Spleen (tissue), 11 donors: ENCODE measurements at regions not wholly inside any gene's neighbourhood (a gene's known extent, or its start where the extent isn't known, plus 50 kb on each side); places are given as distances from the start of the nearest gene placed in this dataset.

Experiments used
- DNase-seq: peaks from one replicate; pipeline ENCODE4 v3.0.0-alpha.2; 2020
- H3K27ac ChIP-seq, 8 donors: fragments of 200-600 bp; sonication (generic) in 7 of 8; 1 replicate in 4 of 8; 2 replicates in 4 of 8; pipeline versions ENCODE4 v1.5.0 to v1.8.0; 2016 to 2021; ENCODE audit warnings: inconsistent platforms in 4 of 8, mild to moderate bottlenecking in 4 of 8, moderate library complexity in 1 of 8
- H3K27me3 ChIP-seq, 7 donors: fragments of 200-600 bp; sonication (generic) in 6 of 7; replicated peaks in 1 of 7; 1 replicate in 4 of 7; 2 replicates in 3 of 7; pipeline versions ENCODE4 v1.5.0 to v1.8.0; 2016 to 2021; ENCODE audit warnings: inconsistent platforms in 3 of 7, mild to moderate bottlenecking in 1 of 7
- H3K36me3 ChIP-seq, 6 donors: fragments of 200-600 bp; sonication (generic) in 5 of 6; 1 replicate in 4 of 6; 2 replicates in 2 of 6; pipeline versions ENCODE4 v1.5.0 to v1.8.0; 2016 to 2021; ENCODE audit warnings: inconsistent platforms in 2 of 6
- H3K4me1 ChIP-seq, 6 donors: fragments of 200-600 bp; sonication (generic) in 5 of 6; 1 replicate in 3 of 6; 2 replicates in 3 of 6; pipeline versions ENCODE4 v1.5.0 to v1.8.0; 2016 to 2021; ENCODE audit warnings: inconsistent platforms in 3 of 6
- H3K4me3 ChIP-seq, 8 donors: fragments of 200-600 bp; sonication (generic) in 7 of 8; 1 replicate in 4 of 8; 2 replicates in 4 of 8; pipeline versions ENCODE4 v1.5.0 to v1.8.0; 2016 to 2021; ENCODE audit warnings: inconsistent platforms in 4 of 8, mild to moderate bottlenecking in 4 of 8, moderate library complexity in 2 of 8
- H3K9me3 ChIP-seq, 8 donors: fragments of 200-600 bp; sonication (generic) in 7 of 8; 1 replicate in 4 of 8; 2 replicates in 4 of 8; pipeline versions ENCODE4 v1.5.0 to v1.8.0; 2016 to 2021; ENCODE audit warnings: inconsistent platforms in 4 of 8
- CTCF ChIP-seq, 11 experiments: fragments of 200-600 bp in 7 of 11; fragments of 450-650 bp in 4 of 11; sonication (generic) in 4 of 11; IDR thresholded peaks in 8 of 11; conservative IDR thresholded peaks in 3 of 11; 1 replicate in 7 of 11; 2 replicates in 4 of 11; pipeline versions ENCODE4 v1.4.0 to v1.8.0; 2016 to 2021; ENCODE audit warnings: antibody characterized with exemption in 11 of 11, inconsistent platforms in 4 of 11, mild to moderate bottlenecking in 1 of 11
- POLR2A ChIP-seq, 3 donors: fragments of 450-650 bp; IDR thresholded peaks; one replicate each; pipeline ENCODE4 v1.5.1; 2017; ENCODE audit warnings: antibody characterized with exemption in 3 of 3, mild to moderate bottlenecking in 1 of 3
- POLR2AphosphoS5 ChIP-seq, 3 donors: sonication (generic); formaldehyde crosslinking; IDR thresholded peaks; one replicate each; pipeline ENCODE4 v1.5.1; 2017; ENCODE audit warnings: antibody characterized with exemption in 3 of 3
- WGBS, 5 donors: extraction: QIAGEN DNeasy Blood & Tissue Kit in 3 of 5; methylation state at CpG; one replicate each; pipeline versions ENCODE4 v1.1.5 to v1.1.7; 2013 to 2018; 5-methylcytosine and 5-hydroxymethylcytosine counted together
- intact Hi-C: fragments of 100-400 bp; cut with DNase I; formaldehyde crosslinking; loops from one replicate; pipeline ENCODE4 v1.15.0; 2023; ENCODE audit warnings: low total_unique reads
- donor health status: healthy with polysubstance abuse.
- donor health status: DM: no; HTN: no; CAD: no; lungs with moderate emphysema.
- donor health status: DM: no; HTN: no; CAD: no.
- donor health status: Bipolar disorder and iron deficiency.
- donor health status: healthy.
- donor health status: DM: no; HTN: no; CAD: no.
- donor health status: DM: yes; HTN: yes; CAD: no.

- no peak for DNase-seq
- intact Hi-C loops: no loop called here
- H3K27ac ChIP-seq: no peak overlapping the region
- H3K27me3 ChIP-seq: no peaks in the 10 kb centered on the region
- no peak overlapping the region for H3K4me3 ChIP-seq
- H3K4me1 ChIP-seq: peaks cover 0 to 6% (median 0%) of the 10 kb centered on the region in 6 donors
- WGBS, 5 donors: 51 to 76% (median 61%) methylated on average over 3 of the region's 3 CpGs
- no peaks in the 10 kb centered on the region for H3K36me3 ChIP-seq
- TF ChIP-seq POLR2AphosphoS5 (IDR thresholded peaks at IDR 0.05) (no peak), CTCF (IDR thresholded peaks at IDR 0.05 in 8 of 11, conservative IDR thresholded peaks at IDR 0.05 in 3 of 11) (no peak), POLR2A (IDR thresholded peaks at IDR 0.05) (no peak)
- H3K9me3 ChIP-seq: peaks cover 0 to 17% (median 0%) of the 10 kb centered on the region in 8 donors
Measured at GRCh38 chr14:62304257-62304656, 542.0 kb downstream of the SNAPC1 start.

- Histone ChIP-seq H3K27ac (no peak overlapping the region), H3K36me3 (no peaks in the 10 kb centered on the region), H3K9me3 (no peaks in the 10 kb centered on the region), H3K4me1 (peaks cover 0 to 6% (median 0%) of the 10 kb centered on the region in 6 donors), H3K4me3 (no peak overlapping the region), H3K27me3 (no peaks in the 10 kb centered on the region)
- no peak for DNase-seq
- intact Hi-C loops: no loop called here
- TF ChIP-seq POLR2A (IDR thresholded peaks at IDR 0.05): no peak
- no peak for TF ChIP-seq CTCF (IDR thresholded peaks at IDR 0.05 in 8 of 11, conservative IDR thresholded peaks at IDR 0.05 in 3 of 11)
- TF ChIP-seq POLR2AphosphoS5 (IDR thresholded peaks at IDR 0.05): no peak
- WGBS, 5 donors: 84 to 94% (median 88%) methylated on average over 3 of the region's 3 CpGs
Measured at GRCh38 chr14:62307844-62308243, 545.6 kb downstream of the SNAPC1 start.

- no peak overlapping the region for H3K27ac ChIP-seq
- no peak overlapping the region for H3K4me3 ChIP-seq
- H3K9me3 ChIP-seq: no peaks in the 10 kb centered on the region
- 57 to 71% (median 60%) methylated on average over 3 of the region's 3 CpGs for WGBS, 5 donors
- H3K27me3 ChIP-seq: no peaks in the 10 kb centered on the region
- no peak for TF ChIP-seq POLR2A (IDR thresholded peaks at IDR 0.05)
- TF ChIP-seq CTCF (IDR thresholded peaks at IDR 0.05 in 8 of 11, conservative IDR thresholded peaks at IDR 0.05 in 3 of 11): no peak
- TF ChIP-seq POLR2AphosphoS5 (IDR thresholded peaks at IDR 0.05): no peak
- DNase-seq: no peak
- intact Hi-C loops: no loop called here
- H3K4me1 ChIP-seq: peaks cover 0 to 6% (median 0%) of the 10 kb centered on the region in 6 donors
- H3K36me3 ChIP-seq: no peaks in the 10 kb centered on the region
Measured at GRCh38 chr14:62308316-62308715, 546.1 kb downstream of the SNAPC1 start.

- Histone ChIP-seq H3K4me3 (no peak overlapping the region), H3K9me3 (no peaks in the 10 kb centered on the region), H3K27ac (no peak overlapping the region), H3K4me1 (peaks cover 0 to 6% (median 0%) of the 10 kb centered on the region in 6 donors), H3K36me3 (no peaks in the 10 kb centered on the region), H3K27me3 (no peaks in the 10 kb centered on the region)
- TF ChIP-seq POLR2AphosphoS5 (IDR thresholded peaks at IDR 0.05) (peak in 1 of 3 donors; percentile 39), CTCF (IDR thresholded peaks at IDR 0.05 in 8 of 11, conservative IDR thresholded peaks at IDR 0.05 in 3 of 11) (no peak)
- no peak for DNase-seq
- WGBS, 5 donors: 20 to 26% (median 23%) methylated on average over 4 of the region's 4 CpGs
- intact Hi-C loops: no loop called here
Measured at GRCh38 chr14:62308891-62309290, 546.7 kb downstream of the SNAPC1 start.
